ENCODE measurements at regions not wholly inside any gene's neighbourhood (a gene's known extent, or its start where the extent isn't known, plus 50 kb on each side); places are given as distances from the start of the nearest gene placed in this dataset.

DNA sequence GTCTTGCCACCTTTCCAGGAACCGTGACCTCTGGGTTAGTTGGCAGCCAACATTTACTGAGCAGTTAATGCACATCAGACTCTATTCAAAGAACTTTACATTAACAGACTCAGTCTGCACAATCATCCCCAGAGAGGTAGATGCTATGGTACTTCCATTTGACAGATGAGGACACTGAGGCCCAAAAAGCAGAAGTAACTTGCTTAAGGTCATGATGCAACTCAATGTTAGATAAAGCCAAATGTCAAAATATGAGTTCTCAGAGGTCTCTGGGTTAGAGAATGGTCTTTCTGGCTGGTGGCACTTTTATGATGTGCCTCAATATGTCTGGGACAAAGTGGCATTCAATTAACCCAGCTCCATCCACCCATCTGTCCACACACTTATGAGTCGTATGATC, 450.0 kb downstream of the MIAT start:
- H3K9me3 ChIP-seq (ENCODE audit: control insufficient read depth, low read depth, low read length): no peaks in the 10 kb centered on the region
- H3K9ac ChIP-seq (ENCODE audit: control insufficient read depth, extremely low read depth, insufficient read depth, low read length): no peak overlapping the region
- no peak for TF ChIP-seq EZH2 (IDR thresholded peaks at IDR 0.05; ENCODE audit: low read length)
- TF ChIP-seq, protein P1, sequence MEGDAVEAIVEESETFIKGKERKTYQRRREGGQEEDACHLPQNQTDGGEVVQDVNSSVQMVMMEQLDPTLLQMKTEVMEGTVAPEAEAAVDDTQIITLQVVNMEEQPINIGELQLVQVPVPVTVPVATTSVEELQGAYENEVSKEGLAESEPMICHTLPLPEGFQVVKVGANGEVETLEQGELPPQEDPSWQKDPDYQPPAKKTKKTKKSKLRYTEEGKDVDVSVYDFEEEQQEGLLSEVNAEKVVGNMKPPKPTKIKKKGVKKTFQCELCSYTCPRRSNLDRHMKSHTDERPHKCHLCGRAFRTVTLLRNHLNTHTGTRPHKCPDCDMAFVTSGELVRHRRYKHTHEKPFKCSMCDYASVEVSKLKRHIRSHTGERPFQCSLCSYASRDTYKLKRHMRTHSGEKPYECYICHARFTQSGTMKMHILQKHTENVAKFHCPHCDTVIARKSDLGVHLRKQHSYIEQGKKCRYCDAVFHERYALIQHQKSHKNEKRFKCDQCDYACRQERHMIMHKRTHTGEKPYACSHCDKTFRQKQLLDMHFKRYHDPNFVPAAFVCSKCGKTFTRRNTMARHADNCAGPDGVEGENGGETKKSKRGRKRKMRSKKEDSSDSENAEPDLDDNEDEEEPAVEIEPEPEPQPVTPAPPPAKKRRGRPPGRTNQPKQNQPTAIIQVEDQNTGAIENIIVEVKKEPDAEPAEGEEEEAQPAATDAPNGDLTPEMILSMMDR (optimal IDR thresholded peaks at IDR 0.05 in 1 of 3, IDR thresholded peaks at IDR 0.05 in 1 of 3, conservative IDR thresholded peaks at IDR 0.05 in 1 of 3; ENCODE audit: extremely low read depth in 1 of 3, insufficient read depth in 2 of 3, low read length in 3 of 3): no peak
- no peaks in the 10 kb centered on the region for H3K9me1 ChIP-seq (ENCODE audit: control insufficient read depth, extremely low read depth, insufficient read depth, low read length)
- H3K27me3 ChIP-seq (ENCODE audit: control insufficient read depth, extremely low read depth, insufficient read depth, low read length): peaks cover 2% of the 10 kb centered on the region
- H3K36me3 ChIP-seq (ENCODE audit: control insufficient read depth in 2 of 2, extremely low read depth in 1 of 2, insufficient read depth in 2 of 2, low read length in 2 of 2): no peaks in the 10 kb centered on the region
- no peaks in the 10 kb centered on the region for H3K79me2 ChIP-seq (ENCODE audit: control insufficient read depth, insufficient read depth, low read length)
- DNase-seq (ENCODE audit: low read depth, low spot score) (no peak), FAIRE-seq (no peak)
- H3K4me1 ChIP-seq (ENCODE audit: control insufficient read depth, extremely low read depth, insufficient read depth, low read length): peaks cover 15% of the 10 kb centered on the region
- H3K27ac ChIP-seq (ENCODE audit: control insufficient read depth, insufficient read depth, low read length): no peak overlapping the region
- dilution Hi-C loops (cut with MboI; ENCODE audit: extremely low pct_ligation_motif_present, low sequenced_read_pairs): no loop called here
- H4K20me1 ChIP-seq (ENCODE audit: control insufficient read depth, extremely low read depth, insufficient read depth, low read length): no peaks in the 10 kb centered on the region
- H3K4me2 ChIP-seq (ENCODE audit: control insufficient read depth, extremely low read depth, insufficient read depth, low read depth, low read length): no peak overlapping the region
- no peak overlapping the region for H2AFZ ChIP-seq (ENCODE audit: control insufficient read depth, low read length)
- no peak overlapping the region for H3K4me3 ChIP-seq (ENCODE audit: control insufficient read depth in 2 of 3, extremely low read depth in 1 of 3, insufficient read depth in 2 of 3, low read depth in 1 of 3, low read length in 3 of 3)

DNA sequence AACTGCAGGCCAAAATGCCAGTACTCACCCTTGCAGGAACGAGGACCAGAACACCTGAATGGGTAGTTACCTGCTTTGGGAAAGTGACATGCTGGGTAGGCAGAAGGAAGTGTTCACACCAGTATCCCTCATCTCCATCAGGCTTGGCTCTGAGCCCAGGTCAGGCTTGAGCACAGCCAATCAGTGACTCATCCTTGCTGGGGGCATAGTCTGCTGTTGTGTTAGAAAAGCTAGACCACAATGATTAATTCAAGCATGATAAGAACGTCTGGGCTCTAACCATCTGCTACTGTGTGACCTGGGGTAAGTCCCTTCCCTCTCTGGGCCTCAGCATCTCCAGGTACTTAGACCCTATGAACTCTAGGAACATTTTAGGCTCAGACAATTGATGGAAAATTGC, 450.4 kb downstream of the MIAT start:
- H3K36me3 ChIP-seq (ENCODE audit: control insufficient read depth in 2 of 2, extremely low read depth in 1 of 2, insufficient read depth in 2 of 2, low read length in 2 of 2): no peaks in the 10 kb centered on the region
- FAIRE-seq: peak; percentile 100
- no peak overlapping the region for H3K9ac ChIP-seq (ENCODE audit: control insufficient read depth, extremely low read depth, insufficient read depth, low read length)
- peak overlapping the region; percentile 61 for H3K4me2 ChIP-seq (ENCODE audit: control insufficient read depth, extremely low read depth, insufficient read depth, low read depth, low read length)
- H3K27ac ChIP-seq (ENCODE audit: control insufficient read depth, insufficient read depth, low read length): no peak overlapping the region
- no peaks in the 10 kb centered on the region for H3K9me3 ChIP-seq (ENCODE audit: control insufficient read depth, low read depth, low read length)
- peak; percentile 98 for DNase-seq (ENCODE audit: low read depth, low spot score)
- no peaks in the 10 kb centered on the region for H3K9me1 ChIP-seq (ENCODE audit: control insufficient read depth, extremely low read depth, insufficient read depth, low read length)
- H2AFZ ChIP-seq (ENCODE audit: control insufficient read depth, low read length): no peak overlapping the region
- H4K20me1 ChIP-seq (ENCODE audit: control insufficient read depth, extremely low read depth, insufficient read depth, low read length): no peaks in the 10 kb centered on the region
- TF ChIP-seq, protein P1 (optimal IDR thresholded peaks at IDR 0.05 in 1 of 3, IDR thresholded peaks at IDR 0.05 in 1 of 3, conservative IDR thresholded peaks at IDR 0.05 in 1 of 3; ENCODE audit: extremely low read depth in 1 of 3, insufficient read depth in 2 of 3, low read length in 3 of 3): no peak
- no peak for TF ChIP-seq EZH2 (IDR thresholded peaks at IDR 0.05; ENCODE audit: low read length)
- peaks cover 19% of the 10 kb centered on the region for H3K4me1 ChIP-seq (ENCODE audit: control insufficient read depth, extremely low read depth, insufficient read depth, low read length)
- H3K79me2 ChIP-seq (ENCODE audit: control insufficient read depth, insufficient read depth, low read length): no peaks in the 10 kb centered on the region
- H3K4me3 ChIP-seq (ENCODE audit: control insufficient read depth in 2 of 3, extremely low read depth in 1 of 3, insufficient read depth in 2 of 3, low read depth in 1 of 3, low read length in 3 of 3): no peak overlapping the region
- H3K27me3 ChIP-seq (ENCODE audit: control insufficient read depth, extremely low read depth, insufficient read depth, low read length): no peaks in the 10 kb centered on the region
- dilution Hi-C loops (cut with MboI; ENCODE audit: extremely low pct_ligation_motif_present, low sequenced_read_pairs): no loop called here

Data from keratinocyte (primary cell).